Gastroesophageal sphincter (tissue), 2 donors: ENCODE measurements at regions not wholly inside any gene's neighbourhood (a gene's known extent, or its start where the extent isn't known, plus 50 kb on each side); places are given as distances from the start of the nearest gene placed in this dataset.

ENCODE experiments used
- EP300 ChIP-seq: sonication (generic); formaldehyde crosslinking; IDR thresholded peaks from one replicate; pipeline ENCODE4 v1.6.1; 2017; ENCODE audit warnings: antibody characterized with exemption, mild to moderate bottlenecking
- POLR2AphosphoS5 ChIP-seq: sonication (generic); formaldehyde crosslinking; IDR thresholded peaks from one replicate; pipeline ENCODE4 v1.6.1; 2017; ENCODE audit warnings: antibody characterized with exemption

GRCh38 chr4:30835044-30835443 lies 114.9 kb downstream of the PCDH7 start:
- TF ChIP-seq POLR2AphosphoS5 (no peak), EP300 (no peak)
